HG03342 (cell line): ENCODE measurements at regions not wholly inside any gene's neighbourhood (a gene's known extent, or its start where the extent isn't known, plus 50 kb on each side); places are given as distances from the start of the nearest gene placed in this dataset.

Experiments
- ATAC-seq: cut with Tn5 transposase; IDR thresholded peaks from one replicate; pipeline ENCODE4 v1.9.1; 2021; ENCODE audit warnings: mild to moderate bottlenecking, moderate library complexity; ENCODE audit not compliant: unreplicated experiment

DNA sequence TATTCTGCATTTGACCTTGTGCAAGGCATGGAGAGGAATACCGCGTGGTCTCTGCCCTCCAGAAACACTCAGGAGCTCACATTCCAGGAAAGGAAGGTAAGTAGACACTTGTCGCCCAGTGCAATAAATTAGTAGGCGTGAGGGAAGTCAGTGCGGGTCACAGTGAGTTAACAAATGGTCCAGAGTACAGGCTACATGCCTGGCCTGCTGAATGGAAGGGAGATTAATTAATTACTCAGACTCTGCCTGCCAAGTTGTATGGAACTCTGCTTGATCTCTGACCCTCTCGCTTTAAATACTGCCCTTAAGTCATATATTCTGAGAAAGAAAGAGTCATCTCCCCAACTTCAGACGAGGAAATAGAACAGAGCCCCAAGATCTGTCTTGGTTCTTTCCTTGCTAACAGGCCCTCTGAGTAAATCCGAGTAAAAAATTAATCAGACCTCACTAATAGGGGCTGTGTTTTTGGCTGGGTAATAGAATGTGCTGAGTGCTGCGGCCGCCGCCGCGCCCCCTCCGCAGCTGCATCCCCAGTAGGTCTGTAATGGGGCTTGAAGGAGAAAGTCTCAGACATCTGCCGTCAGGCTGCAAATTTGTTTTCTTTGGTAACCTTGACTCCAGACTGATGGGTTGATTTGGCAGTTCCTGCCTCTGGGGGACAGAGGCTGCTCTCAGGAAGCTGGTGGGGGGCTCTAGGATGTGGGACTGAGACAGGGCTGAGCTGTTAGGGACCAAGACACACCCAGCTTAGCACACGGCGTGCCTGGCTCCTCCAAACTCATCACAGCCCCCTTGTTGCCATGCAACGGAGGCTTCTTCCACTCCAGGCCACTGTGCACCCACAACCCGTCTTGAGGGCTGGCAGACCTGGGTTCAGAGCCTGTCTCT is 144.4 kb downstream of the NSG2 start:
- ATAC-seq = no peak

DNA sequence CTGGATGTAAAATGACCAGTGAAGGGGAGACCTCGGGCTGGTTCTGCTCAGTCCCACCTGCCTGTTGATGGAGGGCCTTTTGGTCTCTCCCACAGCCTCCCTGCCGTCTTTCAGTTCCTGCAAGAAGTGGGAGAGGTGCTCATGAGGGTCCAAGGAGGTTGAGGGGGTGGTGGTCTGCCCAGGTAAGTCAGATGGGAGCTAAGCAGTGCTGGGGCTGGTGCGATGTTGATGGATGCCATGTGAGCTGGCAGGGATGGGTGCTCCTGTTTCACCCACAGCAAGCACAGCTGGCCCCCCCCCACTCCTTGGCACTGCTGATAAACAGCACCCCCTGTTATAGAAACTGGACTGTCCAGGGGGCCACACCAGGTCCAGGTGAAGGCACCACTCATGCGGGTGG is 145.6 kb downstream of the NSG2 start:
- ATAC-seq = no peak

DNA sequence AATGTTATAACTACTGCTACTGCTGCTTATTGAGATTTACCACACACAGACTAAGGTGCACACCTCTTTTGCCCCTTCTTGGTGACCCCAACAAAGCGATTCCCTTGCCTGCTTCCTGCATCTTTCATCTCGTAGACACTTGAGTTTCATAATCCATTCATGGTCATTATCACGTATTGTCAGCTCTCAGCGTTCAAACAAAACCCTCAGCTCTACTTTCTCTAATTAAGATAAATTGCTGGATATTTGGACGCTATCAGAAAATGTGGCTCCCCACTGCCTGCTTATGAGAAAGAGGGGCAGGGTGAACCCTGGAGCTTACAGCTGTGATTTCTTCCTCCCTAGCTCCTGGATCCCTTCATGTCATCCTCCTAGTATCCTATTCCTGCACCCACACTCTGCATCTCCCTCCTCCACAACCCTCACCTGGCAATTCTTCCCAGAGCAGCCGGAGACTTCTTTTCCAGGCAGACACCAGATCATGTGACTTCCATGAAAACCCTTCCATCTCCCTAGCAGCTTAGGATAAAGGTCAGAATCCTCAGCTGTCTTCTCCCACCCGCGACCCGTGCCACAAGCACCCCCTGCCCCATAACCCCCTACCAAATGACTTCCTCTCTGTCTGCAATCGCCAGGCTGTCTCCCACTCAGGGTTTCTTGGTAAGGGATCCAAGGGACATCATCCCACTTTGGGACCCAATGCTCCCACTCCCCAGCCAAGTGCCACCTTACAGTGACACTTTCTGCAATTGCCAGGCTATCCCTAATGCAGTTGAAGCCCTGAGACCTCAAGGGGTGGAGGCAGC is 146.5 kb downstream of the NSG2 start:
- ATAC-seq = no peak

GRCh38 chr5:174192901-174193300 is 147.4 kb downstream of the NSG2 start:
- no peak for ATAC-seq

- no peak for ATAC-seq
These were observed 150.0 kb downstream of the NSG2 start for GRCh38 chr5:174195517-174195916.

GRCh38 chr5:174197929-174198328 is 152.4 kb downstream of the NSG2 start:
- ATAC-seq = no peak

- ATAC-seq = no peak
These were observed 153.0 kb downstream of the NSG2 start for GRCh38 chr5:174198541-174198940.

GRCh38 chr5:174202996-174203395 is 157.5 kb downstream of the NSG2 start:
- ATAC-seq = no peak

DNA sequence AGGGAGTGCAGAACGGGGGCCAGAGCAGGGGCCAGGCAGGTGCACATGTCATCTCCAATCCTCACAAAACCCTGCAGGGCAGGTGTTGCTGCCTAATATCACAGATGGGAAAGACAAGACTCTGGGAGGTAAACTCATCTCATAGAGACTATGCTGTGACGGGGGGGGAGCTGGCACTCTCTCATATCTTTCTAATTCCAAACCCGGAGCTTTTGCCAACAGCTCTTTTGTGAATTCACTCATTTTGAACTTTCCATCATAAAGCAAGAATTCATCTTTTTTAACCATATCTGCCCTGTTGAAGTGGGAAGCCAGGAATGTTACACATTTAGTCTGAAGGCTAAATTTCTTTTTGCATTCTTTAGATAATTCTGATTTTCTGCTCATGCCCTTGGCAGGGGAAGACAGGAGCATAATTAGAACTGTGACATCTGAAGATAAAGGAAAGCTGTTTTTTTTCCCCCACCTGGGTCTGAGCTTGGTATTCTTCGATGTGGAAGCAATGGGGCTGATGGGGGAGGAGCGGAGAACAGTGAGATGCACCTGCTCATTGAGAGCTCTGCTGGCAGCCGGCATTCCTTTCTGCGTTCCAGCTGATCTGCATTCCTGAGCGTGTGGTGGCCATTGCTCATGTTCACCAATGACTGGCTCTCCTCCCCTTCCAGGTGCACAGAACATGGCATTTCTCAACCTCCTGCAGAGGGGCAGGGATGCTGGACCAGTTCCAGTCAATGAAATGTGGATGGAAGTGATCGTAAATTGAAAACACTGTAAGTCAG is 159.2 kb downstream of the NSG2 start:
- ATAC-seq = no peak

DNA sequence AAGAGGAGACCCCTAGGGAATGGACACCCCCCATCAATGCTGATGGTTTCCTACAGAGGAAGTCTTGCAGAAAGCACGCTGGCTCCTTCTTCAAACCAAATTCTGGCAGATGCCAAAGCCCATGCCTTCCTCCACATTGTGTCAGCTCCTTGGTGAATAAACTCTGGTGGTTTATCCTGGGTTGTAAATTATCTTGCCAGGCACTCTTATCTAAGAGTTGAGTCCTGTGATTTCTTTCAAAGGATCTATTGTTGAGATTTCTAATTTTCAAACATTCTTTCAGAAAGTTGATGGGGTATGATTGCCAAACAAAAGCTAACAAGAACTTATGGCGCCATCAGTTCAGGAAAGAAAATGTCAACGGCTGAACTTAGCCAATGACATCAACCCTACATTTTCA is 160.4 kb downstream of the NSG2 start:
- ATAC-seq = no peak

GRCh38 chr5:174210596-174211276 is 165.2 kb downstream of the NSG2 start:
- ATAC-seq = no peak

GRCh38 chr5:174211277-174211626 is 165.7 kb downstream of the NSG2 start:
- no peak for ATAC-seq

DNA sequence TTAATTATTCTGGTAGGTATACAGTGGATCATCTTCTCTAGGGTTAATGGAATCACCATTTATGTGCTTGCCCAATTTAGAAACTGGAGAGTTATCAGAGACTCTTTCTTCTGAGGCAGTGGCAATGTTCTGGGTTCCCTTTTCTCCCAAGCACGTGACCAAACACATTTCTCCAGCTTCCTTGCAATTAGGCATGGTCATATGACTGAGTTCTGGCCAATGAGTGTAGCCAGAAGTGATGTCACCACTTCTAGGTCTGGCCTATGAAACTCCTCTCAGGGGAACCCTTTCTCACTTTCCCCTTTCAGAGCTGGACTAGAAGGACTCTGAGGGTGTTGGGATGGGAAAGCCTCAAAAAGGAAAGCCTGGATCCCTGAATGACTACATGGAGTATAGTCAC is 172.0 kb downstream of the NSG2 start:
- ATAC-seq = no peak

GRCh38 chr5:174218162-174218561 is 172.7 kb downstream of the NSG2 start:
- ATAC-seq = no peak

DNA sequence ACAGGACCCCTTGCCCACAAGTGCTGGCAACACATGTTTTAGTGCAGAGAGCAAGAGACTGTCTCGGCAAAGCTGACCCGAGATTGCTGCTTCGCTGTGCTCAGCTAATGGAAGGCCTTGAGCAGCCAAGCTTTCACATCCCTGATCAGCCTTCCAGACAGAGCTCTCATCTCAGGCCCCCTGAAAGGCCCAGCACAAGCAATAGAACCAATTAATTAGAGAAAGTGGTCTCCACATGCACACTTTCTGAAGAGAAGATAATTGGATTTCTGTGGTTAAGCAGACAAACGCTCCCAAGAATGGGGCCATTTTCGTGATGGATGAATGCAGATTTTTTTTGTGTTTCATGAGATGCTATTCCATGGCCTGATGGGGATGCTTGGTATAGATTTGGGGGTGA is 174.9 kb downstream of the NSG2 start:
- no peak for ATAC-seq

DNA sequence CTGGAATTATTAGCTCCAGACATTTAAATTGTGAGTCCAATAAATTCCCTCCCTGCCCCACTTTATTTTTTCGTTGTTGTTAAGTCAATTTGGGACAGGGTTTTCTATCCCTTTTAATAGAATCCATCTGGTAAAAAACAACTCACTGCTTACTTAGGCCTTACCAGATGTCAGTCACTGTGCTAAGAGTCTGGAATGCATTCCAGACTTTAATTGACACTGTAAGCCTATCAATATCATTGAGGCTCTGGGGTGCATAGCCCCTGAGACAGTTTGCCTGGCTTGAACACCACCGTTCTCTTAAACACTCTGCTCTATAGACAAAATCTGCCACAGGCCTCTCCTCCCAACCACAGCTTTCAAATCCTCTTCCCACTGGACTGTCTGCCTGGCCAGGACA is 175.9 kb downstream of the NSG2 start:
- ATAC-seq = no peak

DNA sequence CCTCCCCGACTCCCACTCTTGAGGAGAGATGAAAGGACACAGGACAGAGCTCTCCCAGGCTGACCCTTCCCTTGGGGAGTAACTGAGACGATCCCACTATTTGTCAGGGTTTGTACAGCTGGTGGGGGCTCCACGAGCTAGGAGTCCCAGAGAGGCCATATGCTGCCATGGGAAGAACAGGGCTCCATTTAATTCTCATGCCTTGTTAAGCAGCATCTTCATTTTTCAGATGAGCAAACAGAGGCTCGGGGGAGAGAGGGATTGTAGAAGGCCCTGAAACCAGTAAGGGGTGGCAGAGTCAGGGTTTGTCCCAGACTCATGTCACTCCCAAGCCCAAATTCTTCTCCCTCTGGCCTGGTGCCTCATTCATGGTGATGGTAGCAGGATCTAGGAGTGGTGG is 176.4 kb downstream of the NSG2 start:
- no peak for ATAC-seq

DNA sequence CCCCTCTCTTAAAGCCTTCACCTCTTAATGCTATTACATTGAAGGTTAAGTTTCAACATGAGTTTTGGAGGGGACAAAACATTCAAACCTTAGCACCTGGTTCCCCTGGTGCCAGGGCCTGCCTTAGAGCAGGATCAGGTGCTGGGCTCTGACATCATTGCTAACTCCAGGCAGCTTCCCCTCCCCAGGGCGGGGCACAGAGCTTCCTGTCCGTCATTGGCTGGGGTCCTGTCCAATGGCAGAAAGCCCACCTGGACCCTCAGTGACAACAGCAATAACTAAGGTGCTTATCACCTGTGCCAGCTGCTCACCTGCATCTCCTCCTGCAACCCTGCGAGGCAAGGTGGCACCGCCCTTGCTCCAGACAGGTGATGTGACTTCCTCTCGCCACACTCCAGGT is 177.4 kb downstream of the NSG2 start:
- ATAC-seq = no peak

GRCh38 chr5:174223355-174223754 is 177.8 kb downstream of the NSG2 start:
- ATAC-seq = no peak

- no peak for ATAC-seq
These were observed 183.6 kb downstream of the NSG2 start for GRCh38 chr5:174229068-174229467.
